Testis (tissue), 2 donors: ENCODE measurements at regions not wholly inside any gene's neighbourhood (a gene's known extent, or its start where the extent isn't known, plus 50 kb on each side); places are given as distances from the start of the nearest gene placed in this dataset.

Source experiments
- CTCF ChIP-seq, 3 experiments: fragments of 450-650 bp in 2 of 3; fragments of 200-600 bp in 1 of 3; sonication (generic) in 1 of 3; IDR thresholded peaks; one replicate each; pipeline ENCODE4 v1.5.1; 2016 to 2019; ENCODE audit warnings: antibody characterized with exemption in 3 of 3, mild to moderate bottlenecking in 2 of 3, moderate library complexity in 1 of 3
- POLR2A ChIP-seq: fragments of 450-650 bp; IDR thresholded peaks from one replicate; pipeline ENCODE4 v1.6.1; 2017; ENCODE audit warnings: antibody characterized with exemption, mild to moderate bottlenecking, moderate library complexity

- no peak for TF ChIP-seq CTCF (IDR thresholded peaks at IDR 0.05)
- TF ChIP-seq POLR2A, result no peak
These were observed 1043.4 kb upstream of the CDH10 start for GRCh38 chr5:25688156-25688555.
